Fibroblast of skin of abdomen (primary cell): ENCODE measurements at regions not wholly inside any gene's neighbourhood (a gene's known extent, or its start where the extent isn't known, plus 50 kb on each side); places are given as distances from the start of the nearest gene placed in this dataset.

ENCODE experiments used
- DNase-seq: peaks from one replicate; pipeline ENCODE4 v3.0.0-alpha.2; 2013

DNA sequence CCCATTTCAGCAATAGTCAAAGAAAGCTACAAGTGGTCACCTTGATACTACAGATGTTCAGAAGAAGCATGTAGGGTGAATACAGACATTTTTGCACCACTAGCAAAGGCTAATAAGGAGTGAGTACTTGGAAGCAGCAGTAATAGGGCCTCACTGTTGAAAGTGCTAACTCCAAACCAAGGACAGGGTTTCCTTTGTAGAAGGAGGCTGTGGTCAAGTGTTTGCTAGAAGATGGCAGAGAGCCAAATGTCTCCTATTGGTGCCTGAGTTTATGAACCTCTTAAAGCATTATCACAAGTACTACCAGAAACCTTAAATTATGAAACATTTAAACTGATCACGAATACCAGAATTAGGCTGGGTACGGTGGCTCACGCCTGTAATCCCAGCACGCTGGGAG, 308.1 kb downstream of the ZEB2 start:
- no peak for DNase-seq

GRCh38 chr2:144211065-144211464, 308.9 kb downstream of the ZEB2 start:
- DNase-seq: no peak

- DNase-seq: no peak
These were observed 309.8 kb downstream of the ZEB2 start for GRCh38 chr2:144210076-144210475.

GRCh38 chr2:144208924-144209323, 311.0 kb downstream of the ZEB2 start:
- DNase-seq: no peak

DNA sequence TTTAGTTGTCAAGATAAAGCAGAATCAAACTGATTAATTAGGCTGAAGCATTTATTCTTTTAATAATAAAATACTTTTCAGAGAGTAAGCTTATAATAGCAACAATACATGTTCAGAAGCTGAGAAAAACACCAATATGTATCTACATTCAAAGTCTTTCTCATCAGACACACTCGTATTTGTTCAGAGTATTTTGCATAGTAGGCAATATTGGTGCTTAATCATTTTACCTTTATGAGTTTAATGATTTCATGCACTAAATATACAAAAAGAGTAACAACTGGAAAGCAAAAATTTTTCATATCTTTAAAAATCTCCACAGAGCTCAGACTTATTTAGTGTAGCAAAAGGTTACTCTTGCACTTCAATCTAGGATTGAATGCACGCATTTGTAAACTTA, 313.9 kb downstream of the ZEB2 start:
- no peak for DNase-seq

DNA sequence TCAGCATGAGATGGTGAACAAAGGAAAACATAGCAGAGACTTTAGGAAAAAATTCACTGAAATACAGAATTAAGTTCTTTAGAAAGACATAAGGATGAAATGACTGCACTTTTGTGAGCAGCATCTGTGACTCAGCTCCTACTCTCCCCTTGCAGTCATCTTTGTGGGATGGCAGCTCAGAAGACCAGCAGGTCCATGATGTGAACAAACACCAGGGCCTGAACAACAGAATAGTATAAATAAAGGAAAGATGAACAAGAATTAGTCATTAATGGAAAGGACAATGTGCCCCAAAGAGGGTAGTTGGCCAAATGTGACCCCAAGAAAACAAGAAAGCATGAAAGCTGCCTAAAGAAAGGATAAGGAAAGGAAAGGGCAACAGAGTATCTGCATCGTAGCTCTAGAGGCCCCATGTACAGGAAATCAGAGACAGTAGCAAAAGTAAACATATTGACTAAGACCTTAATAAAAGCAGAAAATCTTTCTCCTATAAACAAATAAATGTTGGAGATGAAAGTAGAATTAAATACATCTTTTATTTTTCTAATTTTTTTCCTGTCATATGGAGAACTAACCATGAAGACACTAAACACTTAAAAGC, 318.0 kb downstream of the ZEB2 start:
- peak; percentile 32 for DNase-seq

GRCh38 chr2:144201126-144201525, 318.8 kb downstream of the ZEB2 start:
- no peak for DNase-seq

GRCh38 chr2:144198116-144198515, 321.8 kb downstream of the ZEB2 start:
- peak; percentile 59 for DNase-seq

DNA sequence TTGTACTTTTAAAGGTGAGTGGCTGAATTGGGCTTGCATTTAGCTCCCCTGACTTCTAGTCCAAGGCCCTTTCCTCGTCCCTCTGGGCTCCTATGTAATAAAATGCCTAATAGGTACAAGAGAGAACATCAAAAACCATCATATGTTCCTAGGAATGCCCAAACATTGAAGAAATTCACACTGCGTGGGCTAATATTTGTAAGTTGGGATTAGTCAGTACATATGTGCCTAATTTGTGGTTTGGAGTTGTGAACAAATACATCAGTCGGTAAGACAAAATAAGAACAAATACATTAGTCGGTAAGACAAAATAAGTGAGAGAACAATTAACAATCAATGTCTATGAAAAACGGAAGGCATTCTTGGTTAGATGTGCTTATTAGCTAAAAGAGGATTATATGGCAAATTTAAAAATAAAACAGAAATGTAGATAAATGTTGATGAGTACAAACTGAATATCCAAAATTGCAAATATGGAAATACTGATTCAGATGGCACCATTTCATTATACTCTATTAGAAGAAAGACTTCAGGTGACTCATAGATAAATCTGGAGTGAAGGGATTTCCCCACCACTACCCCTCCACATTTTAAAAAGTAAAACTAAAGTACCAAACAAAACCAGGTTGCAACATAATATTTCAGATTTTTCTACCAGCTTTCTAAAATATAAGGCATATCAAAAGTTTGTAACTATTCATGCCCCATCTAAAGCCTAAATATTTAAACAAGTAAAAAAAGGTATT, 325.4 kb downstream of the ZEB2 start:
- peak; percentile 23 for DNase-seq

- DNase-seq: no peak
These were observed 328.9 kb downstream of the ZEB2 start for GRCh38 chr2:144190908-144191605.

DNA sequence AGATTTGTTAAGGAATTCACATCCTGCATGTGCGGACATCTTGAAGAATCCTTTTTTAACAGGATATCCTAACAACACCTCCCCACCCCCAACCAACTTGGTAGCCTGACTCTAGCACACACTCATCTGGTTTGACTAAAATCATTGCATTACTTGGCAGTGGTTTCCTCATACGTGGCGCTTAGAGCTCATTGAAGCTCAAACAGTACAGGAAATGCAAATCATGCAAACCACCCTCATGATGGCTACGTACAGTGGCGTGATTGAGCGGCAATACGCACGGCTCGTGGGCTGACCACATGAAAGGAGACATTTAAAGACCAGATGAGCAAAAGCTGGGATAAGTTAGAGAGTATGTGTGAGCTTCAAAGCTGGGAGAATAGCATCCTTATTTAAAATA, 336.2 kb downstream of the ZEB2 start:
- peak; percentile 99 for DNase-seq

- DNase-seq: peak; percentile 70
These were observed 338.9 kb downstream of the ZEB2 start for GRCh38 chr2:144181001-144181400.

DNA sequence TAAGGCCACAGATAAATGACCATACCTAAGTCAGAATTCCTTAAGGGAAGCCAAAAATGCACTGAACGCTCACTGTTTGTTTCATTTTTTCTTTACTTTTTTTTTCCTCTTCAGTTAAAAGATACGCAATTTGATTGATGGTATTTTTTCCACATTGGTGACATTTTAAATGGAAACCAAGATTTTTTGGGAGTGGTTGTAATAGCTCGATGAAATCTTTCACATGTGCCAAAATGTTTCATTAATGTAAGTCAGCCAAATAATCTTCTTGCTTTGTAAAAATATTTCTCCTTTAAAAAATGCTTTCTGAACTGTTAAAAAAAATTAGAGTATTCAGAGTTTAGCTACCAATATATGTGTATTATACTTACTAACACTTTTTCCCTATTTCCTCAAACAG, 339.8 kb downstream of the ZEB2 start:
- DNase-seq: no peak

DNA sequence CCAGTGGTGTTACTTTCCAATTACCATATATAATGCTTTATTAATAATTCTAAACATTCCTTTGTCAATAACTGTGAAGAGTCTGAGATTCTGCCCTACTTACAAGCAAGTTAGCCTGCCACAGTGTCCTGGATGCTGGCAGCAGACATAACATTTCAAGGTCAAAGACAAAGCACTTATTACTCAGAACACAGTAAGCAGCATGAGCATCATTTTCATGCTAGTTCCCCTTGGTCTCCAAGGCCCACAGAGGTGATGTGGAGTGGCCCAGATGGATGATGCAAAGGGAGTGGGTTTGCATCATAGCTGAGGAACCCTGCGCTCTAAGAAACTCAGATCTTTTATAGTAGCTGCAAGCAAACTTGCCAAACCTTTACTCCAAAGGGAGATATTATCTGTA, 349.7 kb downstream of the ZEB2 start:
- DNase-seq: no peak

DNA sequence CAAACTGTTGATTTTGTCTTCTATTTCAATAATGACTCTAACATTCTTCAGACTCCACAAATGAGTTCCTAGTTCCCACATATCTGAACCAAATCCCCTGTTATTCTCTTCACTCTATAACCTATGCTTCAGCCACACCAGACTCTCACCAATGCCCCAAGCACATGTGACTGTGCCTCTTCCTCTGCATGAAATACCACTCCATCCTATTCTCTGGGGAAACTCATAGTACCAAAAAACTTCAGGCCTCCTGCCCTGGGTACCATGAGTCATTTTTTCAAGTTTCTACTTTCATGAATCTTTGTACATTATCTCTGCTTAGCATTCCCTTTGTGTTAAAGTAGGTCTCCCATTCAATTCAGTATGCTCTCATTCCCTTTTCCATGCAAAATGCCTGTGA, 353.2 kb downstream of the ZEB2 start:
- no peak for DNase-seq

- no peak for DNase-seq
These were observed 354.2 kb downstream of the ZEB2 start for GRCh38 chr2:144165599-144166250.

- DNase-seq: no peak
These were observed 356.3 kb downstream of the ZEB2 start for GRCh38 chr2:144163592-144163991.

DNA sequence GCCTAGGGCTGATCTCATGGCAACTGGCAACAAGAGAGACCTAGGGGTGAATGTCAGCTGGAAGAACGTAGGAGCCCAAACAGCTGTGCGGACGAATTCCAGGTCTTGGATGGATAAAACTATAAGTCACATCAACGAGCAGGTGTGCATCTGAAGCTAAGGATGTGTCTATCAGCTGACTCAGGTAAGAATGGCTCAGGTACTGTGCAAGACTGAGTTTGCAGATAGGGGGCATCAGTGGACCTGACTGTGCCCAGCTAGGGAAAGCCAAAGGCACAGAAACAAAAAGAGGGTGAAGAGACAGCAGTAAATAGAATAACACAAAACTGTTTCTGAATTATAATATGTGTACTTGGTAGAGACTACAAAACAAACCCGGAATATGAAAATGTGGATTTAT, 357.3 kb downstream of the ZEB2 start:
- no peak for DNase-seq

GRCh38 chr2:144161061-144161460, 358.9 kb downstream of the ZEB2 start:
- DNase-seq: no peak

DNA sequence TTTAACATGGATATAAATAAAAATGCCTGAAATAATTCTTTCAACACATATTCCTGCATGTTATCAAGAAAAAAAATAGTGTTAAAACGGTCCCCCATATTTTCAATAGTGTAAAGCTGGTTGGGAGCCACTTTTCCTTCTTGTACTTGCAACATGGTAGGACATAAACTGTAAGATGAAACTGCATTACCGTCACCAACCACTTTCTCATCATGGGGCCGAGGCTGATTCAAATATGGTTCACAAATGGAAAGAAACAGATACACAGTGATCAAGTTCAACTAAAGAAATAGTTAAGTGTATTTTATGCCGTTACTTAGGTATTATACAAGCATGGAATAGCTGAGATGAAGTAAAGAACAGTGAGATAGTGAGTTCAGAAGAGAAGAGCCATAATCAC, 360.7 kb downstream of the ZEB2 start:
- no peak for DNase-seq

- DNase-seq: no peak
These were observed 361.8 kb downstream of the ZEB2 start for GRCh38 chr2:144158096-144158495.

DNA sequence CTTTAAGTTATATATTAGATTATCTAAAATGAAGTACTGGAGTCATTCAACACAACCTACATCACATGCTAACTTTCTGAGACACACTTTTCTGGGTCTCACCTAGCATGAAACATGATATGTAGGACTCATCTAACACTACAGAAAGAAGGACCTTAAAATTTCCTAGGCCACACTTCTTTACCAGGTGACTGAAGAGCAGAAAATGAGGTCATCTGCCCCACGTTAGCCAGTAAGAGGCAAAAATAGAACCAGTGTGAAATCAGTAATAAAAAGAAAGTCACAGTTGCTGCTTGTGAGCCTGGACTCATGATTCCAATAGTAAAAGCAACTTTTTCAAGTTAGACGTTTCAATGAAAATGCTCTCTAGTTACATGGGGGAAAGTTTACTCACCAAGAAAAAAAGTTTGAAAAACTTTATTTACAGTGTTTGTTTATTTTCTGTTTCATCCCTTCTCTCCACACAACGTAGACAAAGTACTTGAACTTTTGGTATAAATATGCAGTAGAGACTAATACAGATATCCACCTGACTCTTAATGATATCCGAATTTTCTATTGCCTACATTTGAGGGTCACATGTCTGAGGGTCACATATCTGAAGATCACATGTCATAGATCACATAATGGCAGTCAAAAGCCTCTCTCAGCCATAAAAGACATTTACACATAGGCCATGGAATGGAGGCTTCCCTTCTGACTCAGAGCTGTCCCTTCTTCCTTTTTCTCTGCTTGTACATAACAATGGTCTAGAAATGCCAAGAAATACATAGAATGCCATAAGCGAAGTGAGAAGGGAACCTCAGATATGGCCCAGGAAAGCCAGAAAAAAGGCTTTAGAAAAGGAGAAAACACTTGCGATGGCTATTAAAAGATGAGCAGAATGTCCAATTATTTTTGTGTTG, 362.9 kb downstream of the ZEB2 start:
- DNase-seq: no peak
